NCI-H2081 (cell line): ENCODE measurements at regions not wholly inside any gene's neighbourhood (a gene's known extent, or its start where the extent isn't known, plus 50 kb on each side); places are given as distances from the start of the nearest gene placed in this dataset.
"Not testable (repeated sequence)": the region's sequence is repeated elsewhere in the genome, so short reads cannot be mapped to it uniquely, and the experiment has no call there.

Experiments
- DNase-seq, 2 experiments: peaks; one replicate each; lab custom pipeline; 2025; lab: John Stamatoyannopoulos, UW

GRCh38 chr3:169029674-169030285 is 633.7 kb downstream of the MECOM start:
- DNase-seq = no peak

- DNase-seq = no peak
Observed at GRCh38 chr3:169028716-169029115, 634.8 kb downstream of the MECOM start.

GRCh38 chr3:169026543-169027182 is 636.8 kb downstream of the MECOM start:
- peak; percentile 4 to 47 for DNase-seq

GRCh38 chr3:169022457-169022856 is 641.1 kb downstream of the MECOM start:
- DNase-seq = no peak

- no peak for DNase-seq
Observed at GRCh38 chr3:169020371-169020770, 643.1 kb downstream of the MECOM start.

- no peak for DNase-seq
Observed at GRCh38 chr3:169009453-169009852, 654.1 kb downstream of the MECOM start.

GRCh38 chr3:169008776-169009358 is 654.6 kb downstream of the MECOM start:
- DNase-seq = no peak

GRCh38 chr3:169007145-169007544 is 656.4 kb downstream of the MECOM start:
- no peak for DNase-seq

GRCh38 chr3:169006398-169006797 is 657.1 kb downstream of the MECOM start:
- not testable (repeated sequence) for DNase-seq

- DNase-seq = peak; percentile 96 to 100
Observed at GRCh38 chr3:169002689-169003088, 660.8 kb downstream of the MECOM start.

GRCh38 chr3:168998792-168999191 is 664.7 kb downstream of the MECOM start:
- DNase-seq = no peak

- DNase-seq = no peak
Observed at GRCh38 chr3:168997488-168997887, 666.0 kb downstream of the MECOM start.

GRCh38 chr3:168996622-168997021 is 666.9 kb downstream of the MECOM start:
- DNase-seq = no peak

- no peak for DNase-seq
Observed at GRCh38 chr3:168995129-168995528, 668.4 kb downstream of the MECOM start.

GRCh38 chr3:168991803-168992202 is 671.7 kb downstream of the MECOM start:
- no peak for DNase-seq

GRCh38 chr3:168990621-168991020 is 672.9 kb downstream of the MECOM start:
- no peak for DNase-seq

GRCh38 chr3:168990134-168990533 is 673.4 kb downstream of the MECOM start:
- no peak for DNase-seq

GRCh38 chr3:168989396-168989795 is 674.1 kb downstream of the MECOM start:
- DNase-seq = no peak

GRCh38 chr3:168988853-168989252 is 674.7 kb downstream of the MECOM start:
- no peak for DNase-seq

- no peak for DNase-seq
Observed at GRCh38 chr3:168984872-168985271, 678.6 kb downstream of the MECOM start.

GRCh38 chr3:168983046-168983445 is 680.5 kb downstream of the MECOM start:
- DNase-seq = no peak

- no peak for DNase-seq
Observed at GRCh38 chr3:168981396-168981795, 682.1 kb downstream of the MECOM start.

- DNase-seq = no peak
Observed at GRCh38 chr3:168977716-168978374, 685.7 kb downstream of the MECOM start.
